Uterus (tissue), 2 donors: ENCODE measurements at regions not wholly inside any gene's neighbourhood (a gene's known extent, or its start where the extent isn't known, plus 50 kb on each side); places are given as distances from the start of the nearest gene placed in this dataset.

ENCODE experiments used
- CTCF ChIP-seq, 4 experiments: fragments of 200-600 bp in 2 of 4; fragments of 450-650 bp in 2 of 4; sonication (generic) in 2 of 4; IDR thresholded peaks; one replicate each; pipeline ENCODE4 v1.5.1; 2016 to 2019; ENCODE audit warnings: antibody characterized with exemption in 4 of 4, mild to moderate bottlenecking in 2 of 4, moderate library complexity in 1 of 4
- POLR2A ChIP-seq, 2 donors: fragments of 450-650 bp; IDR thresholded peaks; one replicate each; pipeline ENCODE4 v1.6.1; 2016; ENCODE audit warnings: antibody characterized with exemption in 2 of 2, mild to moderate bottlenecking in 1 of 2, moderate library complexity in 1 of 2

- TF ChIP-seq CTCF (IDR thresholded peaks at IDR 0.05) (no peak), POLR2A (IDR thresholded peaks at IDR 0.05) (no peak)
Measured at GRCh38 chr12:88367231-88367630, 213.0 kb downstream of the KITLG start.
